ENCODE measurements at regions not wholly inside any gene's neighbourhood (a gene's known extent, or its start where the extent isn't known, plus 50 kb on each side); places are given as distances from the start of the nearest gene placed in this dataset.

- no peak for DNase-seq
These were observed 390.0 kb downstream of the FAT4 start for GRCh38 chr4:125704726-125705125.

- no peak for DNase-seq
These were observed 390.9 kb downstream of the FAT4 start for GRCh38 chr4:125705681-125706080.

GRCh38 chr4:125707397-125707796 is 392.6 kb downstream of the FAT4 start:
- no peak for DNase-seq

- no peak for DNase-seq
These were observed 396.0 kb downstream of the FAT4 start for GRCh38 chr4:125710766-125711165.

GRCh38 chr4:125714049-125714448 is 399.3 kb downstream of the FAT4 start:
- DNase-seq: no peak

GRCh38 chr4:125714845-125715244 is 400.1 kb downstream of the FAT4 start:
- no peak for DNase-seq

- DNase-seq: no peak
These were observed 405.2 kb downstream of the FAT4 start for GRCh38 chr4:125719987-125720386.

- DNase-seq: no peak
These were observed 407.3 kb downstream of the FAT4 start for GRCh38 chr4:125722009-125722408.

GRCh38 chr4:125725957-125726525 is 411.3 kb downstream of the FAT4 start:
- no peak for DNase-seq

- no peak for DNase-seq
These were observed 413.2 kb downstream of the FAT4 start for GRCh38 chr4:125727931-125728330.

GRCh38 chr4:125728568-125728967 is 413.8 kb downstream of the FAT4 start:
- DNase-seq: no peak

GRCh38 chr4:125729171-125729570 is 414.4 kb downstream of the FAT4 start:
- DNase-seq: no peak

GRCh38 chr4:125732632-125733031 is 417.9 kb downstream of the FAT4 start:
- no peak for DNase-seq

GRCh38 chr4:125734504-125734903 is 419.7 kb downstream of the FAT4 start:
- DNase-seq: no peak

GRCh38 chr4:125735102-125735501 is 420.3 kb downstream of the FAT4 start:
- no peak for DNase-seq

GRCh38 chr4:125736057-125736456 is 421.3 kb downstream of the FAT4 start:
- no peak for DNase-seq

- DNase-seq: no peak
These were observed 425.0 kb downstream of the FAT4 start for GRCh38 chr4:125739760-125740159.

- no peak for DNase-seq
These were observed 427.2 kb downstream of the FAT4 start for GRCh38 chr4:125741825-125742452.

- DNase-seq: no peak
These were observed 430.2 kb downstream of the FAT4 start for GRCh38 chr4:125744891-125745364.

GRCh38 chr4:125749354-125749753 is 434.6 kb downstream of the FAT4 start:
- DNase-seq: no peak

- DNase-seq: no peak
These were observed 435.6 kb downstream of the FAT4 start for GRCh38 chr4:125750399-125750798.

GRCh38 chr4:125750828-125751466 is 436.2 kb downstream of the FAT4 start:
- no peak for DNase-seq

GRCh38 chr4:125758438-125758837 is 443.7 kb downstream of the FAT4 start:
- DNase-seq: no peak

- no peak for DNase-seq
These were observed 445.6 kb downstream of the FAT4 start for GRCh38 chr4:125760201-125760819.

Measured in NCI-H748 treated with DMSO at 0.1 percent for 48 hours (cell line).